ENCODE measurements at regions not wholly inside any gene's neighbourhood (a gene's known extent, or its start where the extent isn't known, plus 50 kb on each side); places are given as distances from the start of the nearest gene placed in this dataset.

GRCh38 chr1:229896861-229897260, 170.2 kb upstream of the GALNT2 start:
- TF ChIP-seq, protein P1, sequence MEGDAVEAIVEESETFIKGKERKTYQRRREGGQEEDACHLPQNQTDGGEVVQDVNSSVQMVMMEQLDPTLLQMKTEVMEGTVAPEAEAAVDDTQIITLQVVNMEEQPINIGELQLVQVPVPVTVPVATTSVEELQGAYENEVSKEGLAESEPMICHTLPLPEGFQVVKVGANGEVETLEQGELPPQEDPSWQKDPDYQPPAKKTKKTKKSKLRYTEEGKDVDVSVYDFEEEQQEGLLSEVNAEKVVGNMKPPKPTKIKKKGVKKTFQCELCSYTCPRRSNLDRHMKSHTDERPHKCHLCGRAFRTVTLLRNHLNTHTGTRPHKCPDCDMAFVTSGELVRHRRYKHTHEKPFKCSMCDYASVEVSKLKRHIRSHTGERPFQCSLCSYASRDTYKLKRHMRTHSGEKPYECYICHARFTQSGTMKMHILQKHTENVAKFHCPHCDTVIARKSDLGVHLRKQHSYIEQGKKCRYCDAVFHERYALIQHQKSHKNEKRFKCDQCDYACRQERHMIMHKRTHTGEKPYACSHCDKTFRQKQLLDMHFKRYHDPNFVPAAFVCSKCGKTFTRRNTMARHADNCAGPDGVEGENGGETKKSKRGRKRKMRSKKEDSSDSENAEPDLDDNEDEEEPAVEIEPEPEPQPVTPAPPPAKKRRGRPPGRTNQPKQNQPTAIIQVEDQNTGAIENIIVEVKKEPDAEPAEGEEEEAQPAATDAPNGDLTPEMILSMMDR (IDR thresholded peaks at IDR 0.05; ENCODE audit: low read depth, low read length, missing input control) = no peak
- no peak for TF ChIP-seq YY1 (IDR thresholded peaks at IDR 0.05)
- no peak for TF ChIP-seq TAF1 (conservative IDR thresholded peaks at IDR 0.05)
- TF ChIP-seq, protein P2, sequence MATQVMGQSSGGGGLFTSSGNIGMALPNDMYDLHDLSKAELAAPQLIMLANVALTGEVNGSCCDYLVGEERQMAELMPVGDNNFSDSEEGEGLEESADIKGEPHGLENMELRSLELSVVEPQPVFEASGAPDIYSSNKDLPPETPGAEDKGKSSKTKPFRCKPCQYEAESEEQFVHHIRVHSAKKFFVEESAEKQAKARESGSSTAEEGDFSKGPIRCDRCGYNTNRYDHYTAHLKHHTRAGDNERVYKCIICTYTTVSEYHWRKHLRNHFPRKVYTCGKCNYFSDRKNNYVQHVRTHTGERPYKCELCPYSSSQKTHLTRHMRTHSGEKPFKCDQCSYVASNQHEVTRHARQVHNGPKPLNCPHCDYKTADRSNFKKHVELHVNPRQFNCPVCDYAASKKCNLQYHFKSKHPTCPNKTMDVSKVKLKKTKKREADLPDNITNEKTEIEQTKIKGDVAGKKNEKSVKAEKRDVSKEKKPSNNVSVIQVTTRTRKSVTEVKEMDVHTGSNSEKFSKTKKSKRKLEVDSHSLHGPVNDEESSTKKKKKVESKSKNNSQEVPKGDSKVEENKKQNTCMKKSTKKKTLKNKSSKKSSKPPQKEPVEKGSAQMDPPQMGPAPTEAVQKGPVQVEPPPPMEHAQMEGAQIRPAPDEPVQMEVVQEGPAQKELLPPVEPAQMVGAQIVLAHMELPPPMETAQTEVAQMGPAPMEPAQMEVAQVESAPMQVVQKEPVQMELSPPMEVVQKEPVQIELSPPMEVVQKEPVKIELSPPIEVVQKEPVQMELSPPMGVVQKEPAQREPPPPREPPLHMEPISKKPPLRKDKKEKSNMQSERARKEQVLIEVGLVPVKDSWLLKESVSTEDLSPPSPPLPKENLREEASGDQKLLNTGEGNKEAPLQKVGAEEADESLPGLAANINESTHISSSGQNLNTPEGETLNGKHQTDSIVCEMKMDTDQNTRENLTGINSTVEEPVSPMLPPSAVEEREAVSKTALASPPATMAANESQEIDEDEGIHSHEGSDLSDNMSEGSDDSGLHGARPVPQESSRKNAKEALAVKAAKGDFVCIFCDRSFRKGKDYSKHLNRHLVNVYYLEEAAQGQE (IDR thresholded peaks at IDR 0.05) = no peak
- no peak for TF ChIP-seq RAD21 (IDR thresholded peaks at IDR 0.05)
- no peak for TF ChIP-seq GABPA (IDR thresholded peaks at IDR 0.05 in 1 of 2, conservative IDR thresholded peaks at IDR 0.05 in 1 of 2)
- TF ChIP-seq, protein P3, sequence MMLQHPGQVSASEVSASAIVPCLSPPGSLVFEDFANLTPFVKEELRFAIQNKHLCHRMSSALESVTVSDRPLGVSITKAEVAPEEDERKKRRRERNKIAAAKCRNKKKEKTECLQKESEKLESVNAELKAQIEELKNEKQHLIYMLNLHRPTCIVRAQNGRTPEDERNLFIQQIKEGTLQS (IDR thresholded peaks at IDR 0.05) = no peak
- TF ChIP-seq MAX (IDR thresholded peaks at IDR 0.05) = no peak

Measured in liver (tissue), 3 donors.